ENCODE measurements at regions not wholly inside any gene's neighbourhood (a gene's known extent, or its start where the extent isn't known, plus 50 kb on each side); places are given as distances from the start of the nearest gene placed in this dataset.
A peak's percentile ranks its signal among the peaks of the same experiment; 100 is the strongest.

DNA sequence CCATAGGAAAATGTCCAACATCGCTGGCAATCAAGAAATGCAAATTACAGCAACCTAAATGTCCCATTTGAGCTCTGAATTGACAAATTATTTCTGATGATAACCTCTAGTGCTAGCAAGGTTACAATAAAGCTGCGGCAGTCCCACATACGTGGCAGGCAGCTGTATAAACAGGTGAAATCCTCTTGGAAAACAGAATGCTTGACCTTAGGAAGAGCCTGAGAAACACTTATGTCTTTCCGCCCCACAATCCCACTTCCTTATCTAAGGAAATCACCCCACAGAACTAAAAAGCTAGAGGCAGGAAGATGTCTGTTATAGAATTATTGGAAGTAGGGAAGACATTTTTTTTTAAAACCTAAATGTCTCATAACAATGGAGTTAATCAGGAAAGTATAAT, 154.3 kb downstream of the KATNIP start:
- no peak for DNase-seq (ENCODE audit: low read depth, low spot score)
- Histone ChIP-seq H3K9ac (ENCODE audit: insufficient read length, low read depth) (no peak overlapping the region), H3K36me3 (ENCODE audit: insufficient read depth, insufficient read length, low read length) (peaks cover 8% of the 10 kb centered on the region)

DNA sequence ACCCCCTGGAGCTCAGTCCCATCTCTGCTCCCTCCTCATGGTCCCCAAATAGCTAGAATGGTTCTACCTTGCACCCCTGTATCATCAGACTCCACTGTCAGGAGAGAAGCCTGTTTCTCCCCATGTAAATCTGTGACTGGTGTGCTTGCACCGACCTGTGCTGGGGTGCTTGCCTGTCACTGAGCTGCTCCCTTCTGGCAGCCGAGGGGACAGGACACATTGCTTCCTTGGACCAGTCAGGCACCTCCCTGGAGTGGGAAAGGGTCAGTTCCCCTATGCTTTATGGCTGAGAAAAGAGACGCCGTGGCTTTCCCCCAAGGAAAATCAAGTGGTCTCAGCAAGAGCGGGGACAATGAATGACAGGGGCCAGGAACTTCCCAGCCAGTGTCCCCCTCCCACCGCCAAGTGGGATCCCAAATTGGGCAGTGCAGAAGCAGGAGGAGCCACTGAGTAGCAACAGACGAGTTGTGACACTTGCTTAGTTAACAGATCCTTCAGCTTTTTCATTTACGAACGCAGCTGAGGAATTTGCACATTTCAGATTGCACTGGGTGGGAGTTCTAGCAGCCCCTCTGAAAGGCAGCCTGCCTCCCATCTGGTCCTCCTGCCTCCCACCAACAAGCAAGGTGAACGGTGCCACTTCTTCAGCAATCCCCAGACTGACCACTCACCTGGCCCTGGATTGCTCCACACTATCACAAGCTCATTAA, 156.4 kb downstream of the KATNIP start:
- no peak for DNase-seq (ENCODE audit: low read depth, low spot score)

More for the DNA sequence above, 154.3 kb downstream of the KATNIP start:
- Histone ChIP-seq H3K4me3 (ENCODE audit: insufficient read length, low read depth) (no peak overlapping the region), H3K4me1 (ENCODE audit: insufficient read depth, insufficient read length) (peaks cover 12% of the 10 kb centered on the region), H3K27me3 (ENCODE audit: insufficient read depth, insufficient read length) (no peaks in the 10 kb centered on the region), H3K9me3 (ENCODE audit: insufficient read depth, low read length) (no peaks in the 10 kb centered on the region)
- no peak for TF ChIP-seq SUZ12 (IDR thresholded peaks at IDR 0.05; ENCODE audit: extremely low read depth, insufficient read depth, insufficient read length)
- TF ChIP-seq YY1 (IDR thresholded peaks at IDR 0.05; ENCODE audit: insufficient read depth, insufficient read length) = no peak
- no peak for TF ChIP-seq ZNF274 (IDR thresholded peaks at IDR 0.05; ENCODE audit: low read depth, low read length)

DNA sequence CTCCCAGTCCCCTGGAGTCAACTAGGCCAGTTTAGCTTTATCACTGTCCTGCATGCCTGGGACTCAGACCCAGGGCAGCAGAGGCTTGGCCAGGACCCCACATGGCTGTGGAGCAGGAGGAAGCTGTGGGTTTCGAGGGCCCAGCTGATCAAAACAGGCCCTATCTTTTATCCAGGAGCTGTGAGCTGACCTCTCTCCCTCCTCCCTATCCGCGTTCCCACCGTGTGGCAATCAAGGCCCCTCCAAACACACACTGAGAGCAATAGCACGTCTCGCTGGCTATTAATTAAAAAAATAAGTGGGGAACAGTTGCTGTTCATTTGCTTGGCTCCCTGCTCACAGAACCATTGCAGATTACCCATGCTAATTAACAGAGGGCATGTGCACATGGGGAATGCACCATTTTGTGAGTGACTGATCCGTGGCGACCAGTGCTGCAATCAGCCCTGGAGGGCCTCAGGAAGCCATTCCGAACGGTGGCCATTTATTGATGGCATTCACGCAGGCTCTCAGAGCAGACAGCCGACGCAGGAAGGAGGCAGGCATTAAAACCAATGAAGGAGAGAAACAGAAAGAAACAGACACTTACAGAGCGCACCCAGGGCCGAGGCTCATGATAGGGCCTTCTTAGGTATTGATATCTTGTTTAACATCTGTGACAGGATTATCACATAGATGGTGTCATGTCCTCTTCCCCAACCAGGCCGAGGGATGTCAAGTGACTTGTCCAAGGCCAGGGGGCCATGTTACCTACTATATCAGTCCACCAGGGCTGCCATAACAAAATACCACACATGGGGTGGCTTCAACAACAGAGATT, 157.1 kb downstream of the KATNIP start:
- no peak for DNase-seq (ENCODE audit: low read depth, low spot score)
- peaks cover 12% of the 10 kb centered on the region for H3K4me1 ChIP-seq (ENCODE audit: insufficient read depth, insufficient read length)
- H3K36me3 ChIP-seq (ENCODE audit: insufficient read depth, insufficient read length, low read length) = peaks cover 7% of the 10 kb centered on the region
- no peak overlapping the region for H3K9ac ChIP-seq (ENCODE audit: insufficient read length, low read depth)
- no peaks in the 10 kb centered on the region for H3K9me3 ChIP-seq (ENCODE audit: insufficient read depth, low read length)
- no peak overlapping the region for H3K4me3 ChIP-seq (ENCODE audit: insufficient read length, low read depth)
- no peaks in the 10 kb centered on the region for H3K27me3 ChIP-seq (ENCODE audit: insufficient read depth, insufficient read length)
- TF ChIP-seq SUZ12 (IDR thresholded peaks at IDR 0.05; ENCODE audit: extremely low read depth, insufficient read depth, insufficient read length) = no peak
- no peak for TF ChIP-seq YY1 (IDR thresholded peaks at IDR 0.05; ENCODE audit: insufficient read depth, insufficient read length)
- no peak for TF ChIP-seq ZNF274 (IDR thresholded peaks at IDR 0.05; ENCODE audit: low read depth, low read length)

More for the DNA sequence above, 156.4 kb downstream of the KATNIP start:
- H3K4me1 ChIP-seq (ENCODE audit: insufficient read depth, insufficient read length) = peaks cover 9% of the 10 kb centered on the region
- H3K27me3 ChIP-seq (ENCODE audit: insufficient read depth, insufficient read length) = no peaks in the 10 kb centered on the region
- H3K9me3 ChIP-seq (ENCODE audit: insufficient read depth, low read length) = no peaks in the 10 kb centered on the region
- no peak for TF ChIP-seq SUZ12 (IDR thresholded peaks at IDR 0.05; ENCODE audit: extremely low read depth, insufficient read depth, insufficient read length)
- no peak for TF ChIP-seq YY1 (IDR thresholded peaks at IDR 0.05; ENCODE audit: insufficient read depth, insufficient read length)
- TF ChIP-seq ZNF274 (IDR thresholded peaks at IDR 0.05; ENCODE audit: low read depth, low read length) = no peak
- no peak overlapping the region for H3K4me3 ChIP-seq (ENCODE audit: insufficient read length, low read depth)
- H3K36me3 ChIP-seq (ENCODE audit: insufficient read depth, insufficient read length, low read length) = peaks cover 7% of the 10 kb centered on the region
- peak overlapping the region; percentile 1 for H3K9ac ChIP-seq (ENCODE audit: insufficient read length, low read depth)

DNA sequence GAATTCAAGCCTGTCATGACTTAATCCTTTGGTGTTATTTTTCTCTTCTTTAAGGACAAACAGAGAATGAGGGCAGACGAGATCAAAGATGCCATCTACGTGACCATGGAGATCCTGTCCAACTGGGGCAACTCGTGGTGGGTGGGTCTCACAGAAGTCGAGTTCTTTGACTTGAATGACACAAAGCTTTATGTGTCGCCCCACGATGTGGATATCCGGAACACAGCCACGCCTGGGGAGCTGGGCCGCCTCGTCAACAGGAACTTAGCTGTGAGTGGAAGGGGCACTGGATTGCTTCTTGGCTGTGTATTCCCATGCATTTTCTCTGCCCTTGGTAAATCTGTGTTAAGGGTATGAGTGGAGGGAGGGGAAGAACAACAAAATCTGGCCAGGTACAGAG, 158.7 kb downstream of the KATNIP start:
- peaks cover 7% of the 10 kb centered on the region for H3K36me3 ChIP-seq (ENCODE audit: insufficient read depth, insufficient read length, low read length)
- H3K9ac ChIP-seq (ENCODE audit: insufficient read length, low read depth) = no peak overlapping the region
- no peak for TF ChIP-seq SUZ12 (IDR thresholded peaks at IDR 0.05; ENCODE audit: extremely low read depth, insufficient read depth, insufficient read length)
- no peak for TF ChIP-seq ZNF274 (IDR thresholded peaks at IDR 0.05; ENCODE audit: low read depth, low read length)
- no peak for TF ChIP-seq YY1 (IDR thresholded peaks at IDR 0.05; ENCODE audit: insufficient read depth, insufficient read length)
- H3K27me3 ChIP-seq (ENCODE audit: insufficient read depth, insufficient read length) = no peaks in the 10 kb centered on the region
- H3K4me3 ChIP-seq (ENCODE audit: insufficient read length, low read depth) = no peak overlapping the region
- DNase-seq (ENCODE audit: low read depth, low spot score) = no peak
- H3K4me1 ChIP-seq (ENCODE audit: insufficient read depth, insufficient read length) = peaks cover 10% of the 10 kb centered on the region
- no peaks in the 10 kb centered on the region for H3K9me3 ChIP-seq (ENCODE audit: insufficient read depth, low read length)

DNA sequence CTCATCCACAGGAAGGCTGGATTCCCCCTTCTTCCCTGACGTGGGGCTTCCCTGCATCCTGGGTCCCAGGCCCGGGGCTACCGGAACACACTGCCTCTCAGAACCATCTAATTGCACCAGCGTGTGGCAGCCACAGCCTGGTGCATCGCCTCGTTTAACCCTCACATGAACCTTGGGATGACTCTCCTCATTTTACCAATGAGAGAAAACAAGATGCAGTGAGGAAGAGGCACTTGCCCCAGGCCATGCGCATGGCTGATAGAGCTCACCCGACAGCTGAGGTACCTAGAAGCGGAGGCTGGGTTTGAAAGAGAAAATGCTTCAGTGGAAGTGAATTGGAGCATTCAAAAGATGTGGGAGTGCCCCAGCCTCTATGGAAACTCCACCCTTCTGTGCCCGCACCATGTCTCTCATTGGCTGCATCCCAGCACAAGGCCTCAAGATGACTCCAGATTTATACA, 162.3 kb downstream of the KATNIP start:
- peak overlapping the region; percentile 27 for H3K9ac ChIP-seq (ENCODE audit: insufficient read length, low read depth)
- DNase-seq (ENCODE audit: low read depth, low spot score) = peak; percentile 52
- H3K9me3 ChIP-seq (ENCODE audit: insufficient read depth, low read length) = no peaks in the 10 kb centered on the region
- peaks cover 7% of the 10 kb centered on the region for H3K4me1 ChIP-seq (ENCODE audit: insufficient read depth, insufficient read length)
- H3K4me3 ChIP-seq (ENCODE audit: insufficient read length, low read depth) = no peak overlapping the region
- H3K36me3 ChIP-seq (ENCODE audit: insufficient read depth, insufficient read length, low read length) = peaks cover 7% of the 10 kb centered on the region
- no peaks in the 10 kb centered on the region for H3K27me3 ChIP-seq (ENCODE audit: insufficient read depth, insufficient read length)
- TF ChIP-seq ZNF274 (IDR thresholded peaks at IDR 0.05; ENCODE audit: low read depth, low read length) (no peak), YY1 (IDR thresholded peaks at IDR 0.05; ENCODE audit: insufficient read depth, insufficient read length) (no peak), SUZ12 (IDR thresholded peaks at IDR 0.05; ENCODE audit: extremely low read depth, insufficient read depth, insufficient read length) (no peak)

DNA sequence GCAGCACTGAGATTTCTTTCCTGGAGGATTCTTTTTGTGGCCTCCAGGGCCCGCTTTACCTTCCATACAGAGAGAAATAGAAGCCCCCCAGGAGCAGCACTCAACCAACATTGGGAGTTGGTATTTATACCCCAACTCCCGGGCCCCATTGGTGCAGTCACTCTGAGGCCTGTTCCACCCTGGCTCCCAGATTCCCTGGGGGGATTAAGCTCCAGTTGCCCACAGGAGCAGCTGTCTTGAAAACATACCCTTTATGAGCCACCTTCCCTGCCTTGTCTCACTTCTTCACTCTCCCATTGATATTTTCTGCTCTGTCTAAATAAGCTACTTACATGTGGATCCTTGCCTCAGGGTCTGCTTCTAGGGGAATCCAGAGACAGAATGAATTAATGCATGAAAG, 167.8 kb downstream of the KATNIP start:
- no peak for DNase-seq (ENCODE audit: low read depth, low spot score)
- Histone ChIP-seq H3K4me3 (ENCODE audit: insufficient read length, low read depth) (no peak overlapping the region), H3K9me3 (ENCODE audit: insufficient read depth, low read length) (no peaks in the 10 kb centered on the region), H3K36me3 (ENCODE audit: insufficient read depth, insufficient read length, low read length) (no peaks in the 10 kb centered on the region), H3K9ac (ENCODE audit: insufficient read length, low read depth) (peak overlapping the region; percentile 27), H3K4me1 (ENCODE audit: insufficient read depth, insufficient read length) (peaks cover 23% of the 10 kb centered on the region), H3K27me3 (ENCODE audit: insufficient read depth, insufficient read length) (no peaks in the 10 kb centered on the region)
- TF ChIP-seq ZNF274 (IDR thresholded peaks at IDR 0.05; ENCODE audit: low read depth, low read length) (no peak), SUZ12 (IDR thresholded peaks at IDR 0.05; ENCODE audit: extremely low read depth, insufficient read depth, insufficient read length) (no peak), YY1 (IDR thresholded peaks at IDR 0.05; ENCODE audit: insufficient read depth, insufficient read length) (no peak)
